MM.1S (cell line): ENCODE measurements at regions not wholly inside any gene's neighbourhood (a gene's known extent, or its start where the extent isn't known, plus 50 kb on each side); places are given as distances from the start of the nearest gene placed in this dataset.

Experiments
- EZH2 ChIP-seq: fragments of 300-600 bp; sonication (generic); optimal IDR thresholded peaks from 2 replicates; pipeline ENCODE3; 2017; ENCODE audit warnings: low read depth, mild to moderate bottlenecking, antibody characterized with exemption, low read length, mixed read lengths
- EZH2phosphoT487 ChIP-seq: fragments of 300-600 bp; sonication (generic); IDR thresholded peaks from 2 replicates; pipeline ENCODE4 v1.6.1; 2018; ENCODE audit warnings: antibody characterized with exemption, low read length
- TF ChIP-seq, protein P1 (sequence below): fragments of 300-600 bp; sonication (generic); IDR thresholded peaks from 2 replicates; pipeline ENCODE4 v1.5.1; 2016; ENCODE audit warnings: antibody characterized with exemption, low read length, mixed read lengths

DNA sequence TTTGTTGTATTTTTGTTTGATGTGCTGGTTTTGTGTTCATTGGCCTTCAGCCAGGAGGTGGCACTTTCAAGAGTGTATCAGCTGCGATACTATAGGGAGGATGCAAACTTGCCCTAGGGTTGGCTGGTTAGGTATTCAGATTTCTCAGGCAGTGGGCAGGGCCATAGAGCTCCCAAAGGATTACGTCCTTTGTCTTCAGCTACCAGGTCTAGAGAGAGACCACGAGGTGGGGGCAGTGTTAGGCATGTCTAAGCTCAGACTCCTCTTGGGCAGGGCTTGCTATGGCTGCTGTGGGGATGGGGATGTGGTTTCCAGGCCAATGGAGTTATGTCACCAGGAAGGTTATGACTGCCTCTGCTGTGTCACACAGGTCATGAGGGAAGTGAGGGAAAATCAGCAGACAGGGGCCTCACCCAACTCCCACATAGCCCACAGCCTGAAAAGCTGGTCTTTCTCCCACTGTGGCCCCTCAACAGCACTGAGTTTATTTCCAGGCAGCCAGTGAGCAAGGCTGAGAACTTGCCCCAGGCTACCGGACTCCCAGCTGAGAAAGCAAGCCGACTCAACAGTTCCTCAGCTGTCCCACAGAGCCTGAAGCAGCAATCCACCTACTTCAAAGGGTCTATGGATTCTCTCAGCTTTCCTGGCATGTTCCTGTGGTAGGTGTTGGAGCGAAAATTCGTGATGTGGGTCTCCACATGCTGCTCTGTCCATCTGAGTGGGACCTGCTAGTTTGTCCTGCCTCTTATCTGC is 227.4 kb upstream of the COBL start:
- TF ChIP-seq, protein P1, sequence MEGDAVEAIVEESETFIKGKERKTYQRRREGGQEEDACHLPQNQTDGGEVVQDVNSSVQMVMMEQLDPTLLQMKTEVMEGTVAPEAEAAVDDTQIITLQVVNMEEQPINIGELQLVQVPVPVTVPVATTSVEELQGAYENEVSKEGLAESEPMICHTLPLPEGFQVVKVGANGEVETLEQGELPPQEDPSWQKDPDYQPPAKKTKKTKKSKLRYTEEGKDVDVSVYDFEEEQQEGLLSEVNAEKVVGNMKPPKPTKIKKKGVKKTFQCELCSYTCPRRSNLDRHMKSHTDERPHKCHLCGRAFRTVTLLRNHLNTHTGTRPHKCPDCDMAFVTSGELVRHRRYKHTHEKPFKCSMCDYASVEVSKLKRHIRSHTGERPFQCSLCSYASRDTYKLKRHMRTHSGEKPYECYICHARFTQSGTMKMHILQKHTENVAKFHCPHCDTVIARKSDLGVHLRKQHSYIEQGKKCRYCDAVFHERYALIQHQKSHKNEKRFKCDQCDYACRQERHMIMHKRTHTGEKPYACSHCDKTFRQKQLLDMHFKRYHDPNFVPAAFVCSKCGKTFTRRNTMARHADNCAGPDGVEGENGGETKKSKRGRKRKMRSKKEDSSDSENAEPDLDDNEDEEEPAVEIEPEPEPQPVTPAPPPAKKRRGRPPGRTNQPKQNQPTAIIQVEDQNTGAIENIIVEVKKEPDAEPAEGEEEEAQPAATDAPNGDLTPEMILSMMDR = no peak
- no peak for TF ChIP-seq EZH2phosphoT487
- TF ChIP-seq EZH2 = no peak
